ENCODE measurements at regions not wholly inside any gene's neighbourhood (a gene's known extent, or its start where the extent isn't known, plus 50 kb on each side); places are given as distances from the start of the nearest gene placed in this dataset.

GRCh38 chr9:36738318-36738976 is 165.8 kb downstream of the MELK start:
- no peak for DNase-seq (ENCODE audit: low read depth in 1 of 2, low spot score in 1 of 2)
- H3K4me3 ChIP-seq (replicated peaks; ENCODE audit: insufficient read depth, low read length): no peak overlapping the region
- no peak overlapping the region for H3K27ac ChIP-seq (replicated peaks)
- peaks cover 11% of the 10 kb centered on the region for H3K27me3 ChIP-seq (ENCODE audit: insufficient read depth, poor library complexity, severe bottlenecking)
- TF ChIP-seq POLR2AphosphoS5 (IDR thresholded peaks at IDR 0.05; ENCODE audit: low read depth): no peak
- TF ChIP-seq REST (IDR thresholded peaks at IDR 0.05; ENCODE audit: insufficient replicate concordance, low read depth): no peak
- TF ChIP-seq, protein P1, sequence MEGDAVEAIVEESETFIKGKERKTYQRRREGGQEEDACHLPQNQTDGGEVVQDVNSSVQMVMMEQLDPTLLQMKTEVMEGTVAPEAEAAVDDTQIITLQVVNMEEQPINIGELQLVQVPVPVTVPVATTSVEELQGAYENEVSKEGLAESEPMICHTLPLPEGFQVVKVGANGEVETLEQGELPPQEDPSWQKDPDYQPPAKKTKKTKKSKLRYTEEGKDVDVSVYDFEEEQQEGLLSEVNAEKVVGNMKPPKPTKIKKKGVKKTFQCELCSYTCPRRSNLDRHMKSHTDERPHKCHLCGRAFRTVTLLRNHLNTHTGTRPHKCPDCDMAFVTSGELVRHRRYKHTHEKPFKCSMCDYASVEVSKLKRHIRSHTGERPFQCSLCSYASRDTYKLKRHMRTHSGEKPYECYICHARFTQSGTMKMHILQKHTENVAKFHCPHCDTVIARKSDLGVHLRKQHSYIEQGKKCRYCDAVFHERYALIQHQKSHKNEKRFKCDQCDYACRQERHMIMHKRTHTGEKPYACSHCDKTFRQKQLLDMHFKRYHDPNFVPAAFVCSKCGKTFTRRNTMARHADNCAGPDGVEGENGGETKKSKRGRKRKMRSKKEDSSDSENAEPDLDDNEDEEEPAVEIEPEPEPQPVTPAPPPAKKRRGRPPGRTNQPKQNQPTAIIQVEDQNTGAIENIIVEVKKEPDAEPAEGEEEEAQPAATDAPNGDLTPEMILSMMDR (IDR thresholded peaks at IDR 0.05; ENCODE audit: insufficient read depth, low read length): no peak
- no peak for TF ChIP-seq GABPA (IDR thresholded peaks at IDR 0.05; ENCODE audit: low read depth)
- no peak for TF ChIP-seq SPI1 (IDR thresholded peaks at IDR 0.05; ENCODE audit: borderline replicate concordance, low read depth)

DNA sequence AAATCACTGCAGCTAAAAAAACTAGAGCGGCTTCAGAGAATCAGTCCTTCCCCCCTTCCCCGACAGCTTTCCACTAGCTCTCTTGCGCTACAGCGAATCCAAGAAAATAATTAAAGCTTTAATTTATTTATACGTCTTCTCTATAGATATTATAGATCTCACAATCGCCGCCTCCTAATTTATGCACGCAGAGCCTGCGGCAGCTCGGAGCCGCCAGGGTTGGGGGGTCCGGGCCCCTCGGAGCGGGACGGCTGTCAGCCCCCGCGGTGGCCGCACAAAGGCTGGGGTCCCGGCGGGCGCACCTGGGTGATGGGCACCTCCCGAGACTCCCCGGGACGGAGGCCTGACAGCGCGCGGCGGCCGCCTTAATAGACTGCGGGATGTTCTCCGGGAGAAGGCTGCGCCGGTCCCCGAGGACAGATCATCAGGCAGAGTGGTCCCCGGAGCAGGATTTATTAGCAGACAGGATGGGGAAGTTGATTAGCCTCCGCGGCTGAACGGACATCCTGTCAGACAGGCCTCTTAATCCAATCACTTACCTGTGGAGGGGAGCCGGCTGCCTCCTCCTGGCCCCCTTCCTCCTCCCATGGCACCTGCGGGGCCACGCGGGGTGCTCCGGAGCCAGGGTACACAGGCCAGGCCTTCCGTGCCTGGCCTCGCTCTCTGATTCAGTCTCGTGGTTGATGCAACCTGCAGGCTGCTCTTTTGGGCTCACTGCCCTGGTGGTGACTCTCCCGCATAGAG is 166.8 kb downstream of the MELK start:
- no peak overlapping the region for H3K4me3 ChIP-seq (replicated peaks; ENCODE audit: insufficient read depth, low read length)

More for the DNA sequence above, 166.8 kb downstream of the MELK start:
- TF ChIP-seq REST (IDR thresholded peaks at IDR 0.05; ENCODE audit: insufficient replicate concordance, low read depth) (no peak), POLR2AphosphoS5 (IDR thresholded peaks at IDR 0.05; ENCODE audit: low read depth) (no peak), SPI1 (IDR thresholded peaks at IDR 0.05; ENCODE audit: borderline replicate concordance, low read depth) (no peak), GABPA (IDR thresholded peaks at IDR 0.05; ENCODE audit: low read depth) (no peak)
- TF ChIP-seq, protein P1 (IDR thresholded peaks at IDR 0.05; ENCODE audit: insufficient read depth, low read length): no peak
- no peak for DNase-seq (ENCODE audit: low read depth in 1 of 2, low spot score in 1 of 2)
- no peak overlapping the region for H3K27ac ChIP-seq (replicated peaks)
- H3K27me3 ChIP-seq (ENCODE audit: insufficient read depth, poor library complexity, severe bottlenecking): peaks cover 11% of the 10 kb centered on the region
